Peyer's patch (tissue), 4 donors: ENCODE measurements at regions not wholly inside any gene's neighbourhood (a gene's known extent, or its start where the extent isn't known, plus 50 kb on each side); places are given as distances from the start of the nearest gene placed in this dataset.

Experiments
- DNase-seq, 3 donors: peaks; one replicate each; pipeline ENCODE4 v3.0.0-alpha.2; 2017 to 2019
- H3K27ac ChIP-seq, 4 donors: fragments of 200-600 bp; sonication (generic); one replicate each; pipeline ENCODE4 v1.5.1; 2016 to 2019
- H3K27me3 ChIP-seq, 2 donors: fragments of 200-600 bp; sonication (generic); one replicate each; pipeline ENCODE4 v1.5.1; 2019
- H3K36me3 ChIP-seq, 3 donors: fragments of 200-600 bp; sonication (generic); one replicate each; pipeline ENCODE4 v1.5.1; 2016 to 2019
- H3K4me1 ChIP-seq, 4 donors: fragments of 200-600 bp; sonication (generic); one replicate each; pipeline ENCODE4 v1.5.1; 2016 to 2019
- H3K4me3 ChIP-seq, 4 donors: fragments of 200-600 bp; sonication (generic); 1 replicate in 3 of 4; 2 replicates in 1 of 4; pipeline ENCODE4 v1.5.1; 2016 to 2019; ENCODE audit warnings: mild to moderate bottlenecking in 1 of 4
- H3K9me3 ChIP-seq, 4 donors: fragments of 200-600 bp; sonication (generic); one replicate each; pipeline ENCODE4 v1.5.1; 2016 to 2019; ENCODE audit warnings: mild to moderate bottlenecking in 1 of 4
- CTCF ChIP-seq, 6 experiments: fragments of 450-650 bp in 4 of 6; fragments of 200-600 bp in 2 of 6; sonication (generic) in 1 of 6; IDR thresholded peaks; one replicate each; pipeline ENCODE4 v1.5.1; 2017 to 2019; ENCODE audit warnings: antibody characterized with exemption in 6 of 6, mild to moderate bottlenecking in 3 of 6, moderate library complexity in 1 of 6
- POLR2A ChIP-seq, 2 donors: fragments of 450-650 bp; IDR thresholded peaks; one replicate each; pipeline ENCODE4 v1.5.1; 2017; ENCODE audit warnings: antibody characterized with exemption in 2 of 2, mild to moderate bottlenecking in 2 of 2, moderate library complexity in 2 of 2

- Histone ChIP-seq H3K27me3 (no peaks in the 10 kb centered on the region), H3K4me1 (no peaks in the 10 kb centered on the region), H3K27ac (no peak overlapping the region), H3K9me3 (no peaks in the 10 kb centered on the region), H3K4me3 (no peak overlapping the region), H3K36me3 (no peaks in the 10 kb centered on the region)
- no peak for DNase-seq
- TF ChIP-seq POLR2A (IDR thresholded peaks at IDR 0.05) (no peak), CTCF (IDR thresholded peaks at IDR 0.05) (no peak)
These were observed 707.8 kb upstream of the LMCD1 start for GRCh38 chr3:7793786-7794185.

GRCh38 chr3:7798276-7798675 is 703.3 kb upstream of the LMCD1 start:
- no peaks in the 10 kb centered on the region for H3K27me3 ChIP-seq
- TF ChIP-seq POLR2A (IDR thresholded peaks at IDR 0.05) (no peak), CTCF (IDR thresholded peaks at IDR 0.05) (no peak)
- H3K4me3 ChIP-seq, result no peak overlapping the region
- DNase-seq, result no peak
- H3K9me3 ChIP-seq, result no peaks in the 10 kb centered on the region
- no peak overlapping the region for H3K27ac ChIP-seq
- no peaks in the 10 kb centered on the region for H3K4me1 ChIP-seq
- H3K36me3 ChIP-seq, result no peaks in the 10 kb centered on the region

GRCh38 chr3:7800006-7800780 is 701.4 kb upstream of the LMCD1 start:
- Histone ChIP-seq H3K9me3 (no peaks in the 10 kb centered on the region), H3K4me3 (no peak overlapping the region), H3K4me1 (no peaks in the 10 kb centered on the region), H3K27ac (no peak overlapping the region), H3K36me3 (no peaks in the 10 kb centered on the region), H3K27me3 (no peaks in the 10 kb centered on the region)
- no peak for DNase-seq
- no peak for TF ChIP-seq POLR2A (IDR thresholded peaks at IDR 0.05)
- TF ChIP-seq CTCF (IDR thresholded peaks at IDR 0.05), result peak in 2 of 6 experiments; percentile 2 to 5

GRCh38 chr3:7812490-7812889 is 689.1 kb upstream of the LMCD1 start:
- H3K27ac ChIP-seq, result no peak overlapping the region
- DNase-seq, result no peak
- H3K27me3 ChIP-seq, result no peaks in the 10 kb centered on the region
- no peak for TF ChIP-seq CTCF (IDR thresholded peaks at IDR 0.05)
- no peak for TF ChIP-seq POLR2A (IDR thresholded peaks at IDR 0.05)
- H3K36me3 ChIP-seq, result no peaks in the 10 kb centered on the region
- no peaks in the 10 kb centered on the region for H3K4me1 ChIP-seq
- H3K4me3 ChIP-seq, result no peak overlapping the region
- H3K9me3 ChIP-seq, result no peaks in the 10 kb centered on the region

GRCh38 chr3:7813365-7813764 is 688.3 kb upstream of the LMCD1 start:
- no peaks in the 10 kb centered on the region for H3K4me1 ChIP-seq
- no peak for TF ChIP-seq POLR2A (IDR thresholded peaks at IDR 0.05)
- TF ChIP-seq CTCF (IDR thresholded peaks at IDR 0.05), result no peak

More at GRCh38 chr3:7813365-7813764, 688.3 kb upstream of the LMCD1 start:
- no peak overlapping the region for H3K4me3 ChIP-seq
- H3K27me3 ChIP-seq, result no peaks in the 10 kb centered on the region
- no peaks in the 10 kb centered on the region for H3K9me3 ChIP-seq
- no peaks in the 10 kb centered on the region for H3K36me3 ChIP-seq
- DNase-seq, result no peak
- no peak overlapping the region for H3K27ac ChIP-seq
